Iris pigment epithelial cell (primary cell): ENCODE measurements at regions not wholly inside any gene's neighbourhood (a gene's known extent, or its start where the extent isn't known, plus 50 kb on each side); places are given as distances from the start of the nearest gene placed in this dataset.
"Not testable (repeated sequence)": the region's sequence is repeated elsewhere in the genome, so short reads cannot be mapped to it uniquely, and the experiment has no call there.

Source experiments
- DNase-seq: peaks from one replicate; pipeline ENCODE4 v3.0.0-alpha.2; 2011; ENCODE audit warnings: low read depth

DNA sequence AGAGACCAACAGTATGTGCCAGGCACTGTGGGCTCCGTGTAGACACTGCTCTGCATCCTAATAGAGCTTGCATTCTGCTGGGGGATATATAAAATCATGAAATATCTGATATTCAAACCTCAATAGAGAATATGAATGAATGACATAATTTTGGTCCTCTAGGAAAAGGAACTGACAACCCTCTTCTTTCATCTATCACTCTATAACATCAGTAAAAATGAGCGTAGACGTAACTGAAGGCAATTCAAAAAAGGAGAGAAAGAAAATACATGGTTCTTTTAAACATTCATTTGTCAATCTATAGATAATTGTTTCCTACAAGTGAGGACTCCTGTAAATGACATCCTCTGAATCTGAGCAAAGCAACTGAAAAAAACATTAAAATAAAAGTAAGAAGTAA is 607.4 kb upstream of the LRRN3 start:
- DNase-seq, result no peak

DNA sequence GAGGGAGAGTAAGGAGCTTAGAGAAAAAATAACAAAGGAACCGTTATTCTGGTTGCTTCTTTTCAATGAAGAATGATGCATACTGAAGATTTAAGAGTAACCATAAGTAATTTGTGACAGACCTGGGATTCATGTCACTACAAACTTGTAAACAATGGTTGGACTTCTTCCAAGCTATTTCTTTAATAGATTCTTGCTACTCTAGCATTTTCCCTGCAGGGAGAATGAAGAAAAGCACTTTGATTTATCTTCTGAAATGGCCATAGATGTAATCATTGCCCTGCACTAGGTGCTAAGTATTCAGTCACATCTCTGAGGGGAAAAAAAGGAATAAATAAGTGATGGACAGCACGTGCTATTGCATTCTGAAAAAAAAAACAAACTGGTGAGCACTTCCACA is 606.6 kb upstream of the LRRN3 start:
- DNase-seq, result no peak

DNA sequence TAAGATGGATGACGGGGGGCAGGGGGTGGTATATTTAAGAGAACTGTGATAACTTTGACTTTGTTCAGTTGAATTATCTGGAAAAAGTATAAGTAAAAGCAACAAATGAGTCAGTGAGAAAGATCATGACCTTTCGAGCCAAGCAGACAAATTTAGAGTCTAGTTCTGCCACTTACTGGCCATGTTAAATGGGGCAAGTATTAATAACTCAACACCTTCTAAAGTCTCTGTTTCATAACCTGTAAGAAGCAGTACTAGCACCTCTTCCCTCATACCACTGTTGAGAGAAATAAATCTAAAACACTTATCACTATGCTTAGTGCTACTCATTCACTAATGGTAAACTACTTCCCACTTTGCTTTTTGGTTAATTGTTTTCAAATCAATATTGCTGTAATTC is 604.4 kb upstream of the LRRN3 start:
- DNase-seq, result no peak

DNA sequence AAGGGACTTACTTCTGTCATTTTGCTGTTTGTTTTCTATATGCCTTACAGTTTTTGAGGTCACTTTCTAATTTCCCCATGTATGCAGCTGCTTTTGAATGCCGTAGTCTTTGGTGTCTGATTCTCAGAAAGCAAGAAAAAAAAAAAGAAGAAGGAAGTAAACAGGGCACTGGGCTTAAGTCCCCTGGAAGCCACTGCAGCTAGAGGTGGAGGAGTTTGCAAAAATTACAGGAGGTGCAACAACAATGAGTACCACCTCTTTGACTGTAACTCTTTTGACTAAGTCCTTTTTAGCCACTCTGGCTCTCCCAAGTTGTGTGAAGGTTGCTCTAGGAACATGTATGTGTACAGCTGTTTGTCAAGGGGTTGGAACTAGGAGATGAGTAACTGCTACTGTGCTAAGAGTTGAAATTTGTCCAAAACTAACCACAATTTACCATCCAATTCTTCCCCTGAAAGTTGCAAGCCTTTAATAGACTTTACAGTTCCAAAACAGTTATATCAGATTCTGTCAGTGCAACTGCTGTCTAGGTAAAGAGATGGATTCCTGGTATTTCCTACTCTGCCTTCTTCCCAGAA is 588.0 kb upstream of the LRRN3 start:
- DNase-seq, result peak; percentile 62

DNA sequence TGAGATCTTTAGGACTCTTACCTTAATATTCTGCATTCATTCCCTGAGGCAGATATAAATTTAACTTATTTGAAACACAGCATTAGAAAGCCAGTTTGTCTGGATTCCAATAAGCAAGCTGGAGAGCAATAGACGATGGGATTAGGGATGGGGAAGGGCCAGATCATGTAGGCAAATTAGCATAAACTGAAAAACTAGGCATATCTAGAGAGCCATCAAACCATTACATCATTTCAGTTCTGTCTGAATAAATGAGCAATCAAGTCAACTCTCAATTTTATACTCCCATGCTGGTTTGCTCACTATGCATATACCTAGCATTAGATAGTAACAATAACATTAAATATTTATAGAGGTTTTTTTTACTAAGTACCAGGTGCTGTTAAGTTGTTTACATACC is 583.6 kb upstream of the LRRN3 start:
- DNase-seq, result no peak

DNA sequence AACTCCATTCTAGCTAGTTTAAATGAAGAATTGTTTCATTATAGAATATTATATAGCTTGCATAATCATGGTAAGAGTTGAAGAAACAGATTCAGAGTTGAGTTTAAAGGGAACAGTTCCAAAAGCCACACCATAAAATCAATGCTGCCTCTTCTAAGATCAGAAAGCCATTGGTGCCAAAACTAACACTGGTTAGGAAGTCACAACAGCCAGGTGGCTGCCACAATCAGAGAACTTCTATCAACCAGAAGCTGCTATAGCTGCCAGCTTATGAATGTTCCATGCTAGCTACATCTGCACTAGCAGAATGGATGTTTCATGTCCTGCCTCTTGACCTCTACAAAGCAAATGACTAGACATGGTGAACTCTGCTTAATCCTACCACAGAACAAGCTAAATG is 583.1 kb upstream of the LRRN3 start:
- DNase-seq, result no peak

DNA sequence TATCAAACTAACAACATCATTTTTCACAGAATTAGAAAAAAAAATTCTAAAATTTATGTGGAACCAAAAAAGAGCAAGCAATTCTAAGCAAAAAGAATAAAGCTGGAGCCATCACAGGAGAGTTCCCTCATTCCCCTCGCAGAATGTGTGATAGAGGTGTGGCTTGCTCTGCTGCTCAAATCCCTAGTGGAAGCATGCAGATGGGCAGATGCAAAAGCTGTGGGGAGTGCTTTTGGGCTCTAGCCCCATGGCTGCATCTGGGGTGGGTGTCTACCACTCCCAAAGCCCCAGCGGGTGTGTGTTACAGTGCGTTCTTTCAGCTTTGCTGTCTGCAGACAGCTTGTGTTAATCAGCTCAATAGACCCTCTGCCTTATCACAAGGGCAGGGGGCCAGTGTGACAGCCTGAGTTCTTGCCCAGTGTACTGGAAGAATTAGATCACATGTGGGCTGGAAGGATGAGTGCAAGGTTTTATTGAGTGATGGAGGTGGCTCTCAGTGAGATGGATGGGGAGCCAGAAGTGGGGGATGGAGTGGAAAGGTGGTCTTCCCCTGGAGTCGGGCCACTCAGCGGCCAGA is 575.9 kb upstream of the LRRN3 start:
- DNase-seq, result not testable (repeated sequence)

DNA sequence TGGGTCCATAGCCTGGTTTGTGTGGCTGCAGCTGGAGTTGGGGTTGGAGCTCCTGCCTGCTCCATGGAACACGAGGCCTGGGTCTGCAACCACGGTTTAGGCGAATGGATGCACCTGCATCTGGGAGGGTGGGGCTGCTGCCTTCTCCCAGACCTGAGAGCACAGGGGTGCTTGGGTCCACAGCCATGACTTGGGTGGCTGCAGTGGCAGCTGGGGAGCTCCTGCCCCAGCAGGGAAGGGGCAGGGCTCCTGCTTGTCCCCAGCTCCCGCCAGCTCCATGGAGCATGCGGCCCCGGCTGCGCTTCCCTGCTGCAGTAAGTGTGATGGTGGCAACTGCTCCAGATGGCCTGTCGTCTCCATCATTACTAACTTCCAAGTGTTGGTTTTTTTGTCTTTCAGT is 571.1 kb upstream of the LRRN3 start:
- no peak for DNase-seq

DNA sequence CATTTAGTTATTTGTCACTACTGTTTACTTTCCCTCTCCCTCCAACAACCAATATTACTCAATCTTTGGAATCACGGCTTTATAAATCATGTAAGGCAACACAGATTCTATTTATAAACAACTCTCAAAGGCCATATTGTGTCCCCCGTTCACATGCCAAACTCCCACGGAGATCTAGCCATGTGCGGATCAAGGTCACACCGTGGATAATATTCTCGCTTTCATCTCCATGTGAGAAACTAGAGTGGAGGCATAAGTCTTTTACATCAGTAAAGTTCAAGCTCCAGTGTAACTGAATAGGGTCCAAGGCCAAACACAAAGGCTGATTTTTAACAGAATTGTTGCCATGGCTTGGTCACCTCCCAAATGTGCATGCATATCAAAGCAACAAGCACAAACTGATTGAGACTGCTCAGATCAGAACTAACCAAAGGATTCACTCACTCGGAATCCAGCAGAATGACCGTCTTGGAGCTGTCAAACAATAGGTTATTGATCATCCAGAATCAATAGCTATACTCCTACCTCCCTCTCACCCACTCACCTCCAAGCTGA is 569.5 kb upstream of the LRRN3 start:
- no peak for DNase-seq

DNA sequence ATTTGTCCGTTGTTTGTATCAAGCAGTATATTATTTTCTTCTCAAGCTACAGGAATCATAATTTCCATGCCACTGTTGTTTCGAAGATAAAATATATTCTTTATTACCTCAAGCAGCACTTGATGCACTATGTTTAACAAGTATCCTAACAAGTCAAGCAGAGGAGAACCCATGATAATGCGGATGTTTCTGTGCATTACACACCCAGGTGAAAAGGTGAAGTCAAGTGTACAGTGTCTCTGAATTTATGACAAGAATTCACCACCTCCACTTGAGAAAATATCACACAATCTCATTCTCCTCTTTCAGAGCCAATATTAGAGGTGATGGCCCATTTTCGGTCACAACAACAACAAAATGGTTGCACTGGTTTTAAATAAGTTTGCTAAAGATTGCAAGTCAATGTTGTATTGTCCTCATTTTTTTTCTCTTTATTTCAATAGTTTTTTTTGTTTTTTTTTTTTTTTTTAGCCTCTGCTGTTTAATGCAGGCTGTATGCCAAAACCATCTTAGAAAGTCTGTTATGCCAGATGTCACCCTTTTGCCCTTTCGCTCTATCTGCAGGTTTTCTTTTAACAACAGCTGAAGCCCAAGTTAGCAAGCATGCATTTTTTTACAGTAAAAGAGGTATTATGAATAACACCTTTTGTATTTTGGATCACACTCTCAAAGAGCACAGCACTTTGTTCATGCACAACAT is 568.7 kb upstream of the LRRN3 start:
- no peak for DNase-seq

DNA sequence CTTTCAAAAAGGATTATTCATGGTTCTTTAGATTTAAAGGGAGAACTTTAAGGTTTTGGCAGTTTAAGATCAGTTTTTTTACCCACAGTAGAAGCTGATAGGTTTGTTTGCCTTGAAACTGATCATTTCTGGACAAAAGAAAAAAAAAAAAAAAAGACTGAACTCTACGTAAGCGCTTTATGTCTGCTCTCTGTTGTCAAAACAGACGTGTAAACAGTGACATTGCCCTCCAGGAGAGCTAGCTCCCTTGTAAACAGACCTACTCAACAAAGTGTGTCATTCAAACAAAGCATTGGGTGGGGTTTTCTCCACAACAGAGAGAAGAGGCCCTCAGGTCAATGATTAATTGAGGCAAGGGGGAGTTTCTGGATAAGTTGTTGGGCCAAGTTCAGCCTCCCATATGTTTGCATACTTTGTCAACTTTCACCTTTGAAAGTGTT is 568.1 kb upstream of the LRRN3 start:
- peak; percentile 4 for DNase-seq

DNA sequence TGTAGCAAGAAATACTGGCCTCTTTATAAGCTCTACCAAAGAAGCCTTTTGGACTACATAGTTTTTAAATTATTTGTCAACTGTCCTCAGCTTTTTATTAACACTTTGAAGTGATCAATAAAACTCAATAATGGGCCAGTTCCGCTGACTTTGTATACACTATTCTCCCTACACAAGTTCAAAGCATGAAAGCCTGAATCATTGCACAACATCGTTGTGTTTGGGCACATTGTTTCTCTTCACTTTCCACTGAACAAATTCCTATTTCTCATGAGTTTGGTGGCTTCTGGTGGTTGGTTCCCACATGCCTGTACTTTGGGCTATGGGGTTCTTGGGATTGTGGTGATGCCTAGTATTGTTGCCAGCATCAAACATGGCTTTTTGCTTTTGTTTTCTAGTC is 561.8 kb upstream of the LRRN3 start:
- DNase-seq, result no peak

DNA sequence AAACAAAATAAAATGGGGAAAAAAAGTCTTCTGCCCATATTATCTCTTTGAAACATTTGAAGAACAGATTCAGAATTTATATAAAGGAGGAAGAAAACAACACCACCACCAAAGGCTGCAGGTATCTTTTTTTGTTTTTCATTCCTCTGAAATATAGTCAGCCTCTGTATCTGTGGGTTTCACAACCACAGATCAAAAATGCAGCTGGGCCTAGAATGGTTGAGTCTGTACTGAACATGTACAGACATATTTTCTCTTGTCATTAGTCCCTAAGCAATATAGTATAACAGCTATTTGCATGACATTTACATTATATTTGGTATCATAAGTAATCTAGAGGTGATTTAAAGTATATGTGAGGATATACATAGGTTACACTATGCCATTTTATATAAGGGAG is 559.7 kb upstream of the LRRN3 start:
- peak; percentile 53 for DNase-seq

DNA sequence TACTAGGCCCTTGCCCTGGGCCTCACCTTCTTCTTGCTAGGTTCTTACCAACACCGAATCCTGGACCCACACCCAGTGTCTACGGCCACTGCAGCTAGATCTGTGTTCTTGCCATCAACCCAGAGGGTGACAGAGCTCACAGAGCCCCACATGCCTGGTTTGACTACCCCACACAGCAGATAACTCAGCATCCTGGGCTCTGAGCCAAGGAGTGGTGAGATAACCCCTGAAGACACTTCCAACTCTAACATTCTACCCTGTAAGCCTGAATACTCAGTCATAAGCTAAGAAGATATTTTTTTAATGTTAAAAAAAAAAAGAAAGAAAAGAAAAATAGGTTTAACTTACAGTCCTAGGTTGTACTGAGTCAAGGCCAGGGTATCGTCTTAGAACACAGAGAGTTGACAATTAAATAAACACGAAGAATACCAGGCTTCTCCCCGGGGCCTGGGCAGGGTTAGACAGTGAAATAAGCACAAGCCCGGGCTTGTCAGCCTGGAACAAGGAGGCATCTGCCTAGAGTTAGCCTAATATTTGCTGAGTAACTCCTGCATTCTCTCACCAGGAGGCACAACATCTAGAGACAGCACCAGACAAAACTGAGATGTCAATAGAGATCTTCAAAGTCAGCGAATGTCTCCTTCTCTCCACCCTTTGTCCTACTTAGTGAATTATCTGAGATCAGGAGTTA is 556.5 kb upstream of the LRRN3 start:
- peak; percentile 63 for DNase-seq

DNA sequence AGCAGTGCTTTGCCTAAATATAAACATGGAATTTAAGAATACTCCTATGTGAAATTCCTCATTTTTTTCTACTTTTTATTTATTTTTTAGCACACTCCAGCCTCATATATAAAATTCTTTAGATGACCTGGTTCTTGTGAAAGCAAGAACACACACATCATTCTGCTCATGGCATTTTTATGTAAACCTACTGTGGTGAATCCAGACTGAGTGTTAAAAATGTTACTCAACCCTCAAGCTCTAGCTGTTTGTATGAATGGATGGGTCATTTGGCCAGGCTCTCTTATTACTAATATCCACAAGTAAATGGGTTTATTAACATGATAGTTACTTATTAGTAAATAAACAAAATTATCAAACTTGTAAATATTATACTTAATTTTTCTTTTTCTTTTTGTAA is 551.7 kb upstream of the LRRN3 start:
- peak; percentile 77 for DNase-seq

DNA sequence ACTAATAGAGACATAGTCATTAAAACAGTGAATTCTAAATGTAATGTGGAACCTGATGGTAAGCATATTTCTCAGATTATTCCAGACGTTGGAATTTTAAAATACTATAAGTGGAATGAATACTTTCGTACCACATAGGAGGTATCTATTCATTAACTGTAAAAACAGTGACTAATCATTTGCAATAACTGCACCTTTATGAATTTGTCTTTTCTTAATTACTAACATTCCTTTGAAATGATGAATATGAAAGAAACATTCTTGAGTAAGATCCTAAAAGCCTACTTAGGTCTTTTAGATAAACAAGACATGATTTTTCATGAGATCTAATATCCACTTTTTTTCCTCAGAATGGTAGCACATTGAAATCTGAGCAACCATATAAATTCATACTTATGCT is 549.0 kb upstream of the LRRN3 start:
- peak; percentile 39 for DNase-seq

DNA sequence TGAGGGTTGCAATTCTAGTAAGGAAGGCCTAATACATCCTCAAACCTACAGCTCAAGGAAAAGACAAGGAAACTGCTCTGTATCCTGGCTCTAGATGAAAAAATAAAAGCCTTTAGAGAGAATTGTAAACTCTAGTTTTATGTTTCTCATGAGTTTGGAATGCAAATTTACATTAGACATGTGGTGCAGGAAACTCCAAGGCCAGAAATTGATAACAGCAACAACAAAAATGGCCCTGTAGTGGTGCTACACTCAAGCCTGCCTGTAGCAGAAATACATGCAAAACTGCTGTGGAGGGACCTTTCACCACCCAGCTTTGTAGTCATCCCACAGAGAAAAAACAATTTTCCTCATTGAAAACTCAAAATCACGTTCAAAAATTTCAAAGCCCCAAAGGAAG is 546.7 kb upstream of the LRRN3 start:
- peak; percentile 47 for DNase-seq

DNA sequence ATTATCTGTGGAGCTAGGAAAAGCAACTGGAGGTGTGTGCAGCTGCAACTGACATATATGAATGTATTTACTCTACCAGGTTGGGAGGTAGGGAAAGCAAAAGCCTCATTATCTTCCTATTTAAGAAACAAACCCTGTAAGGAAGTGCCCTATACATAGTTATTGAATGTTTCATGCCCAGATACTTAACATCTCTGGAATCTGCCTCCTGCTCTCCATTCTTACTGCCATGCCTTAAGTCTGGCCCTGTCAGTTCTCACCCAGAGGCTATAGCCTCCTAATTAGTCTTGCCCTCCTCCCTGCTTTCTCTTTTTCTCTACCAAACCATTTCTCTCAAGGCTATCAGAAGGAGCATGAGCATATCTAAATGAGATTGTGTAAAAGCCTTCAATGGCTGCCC is 542.6 kb upstream of the LRRN3 start:
- DNase-seq, result no peak

DNA sequence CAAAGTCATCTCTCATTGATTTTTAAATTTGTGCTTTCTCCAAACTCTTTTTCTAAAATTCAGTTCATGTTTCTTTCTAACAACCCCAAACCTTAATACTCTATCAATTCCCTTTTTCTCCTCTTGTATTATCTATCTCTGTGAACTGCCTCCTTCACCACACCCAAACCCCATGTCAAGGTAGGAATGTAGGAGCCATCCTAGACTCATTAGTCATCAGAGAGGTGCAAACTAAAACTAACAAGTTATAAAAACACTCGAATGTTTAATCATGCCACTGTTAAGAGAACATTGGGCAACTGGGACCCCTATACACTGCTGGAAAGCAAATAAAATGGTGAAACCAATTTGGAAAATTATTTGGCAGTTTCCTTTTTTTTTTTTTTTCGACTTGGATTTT is 533.8 kb upstream of the LRRN3 start:
- DNase-seq, result no peak

DNA sequence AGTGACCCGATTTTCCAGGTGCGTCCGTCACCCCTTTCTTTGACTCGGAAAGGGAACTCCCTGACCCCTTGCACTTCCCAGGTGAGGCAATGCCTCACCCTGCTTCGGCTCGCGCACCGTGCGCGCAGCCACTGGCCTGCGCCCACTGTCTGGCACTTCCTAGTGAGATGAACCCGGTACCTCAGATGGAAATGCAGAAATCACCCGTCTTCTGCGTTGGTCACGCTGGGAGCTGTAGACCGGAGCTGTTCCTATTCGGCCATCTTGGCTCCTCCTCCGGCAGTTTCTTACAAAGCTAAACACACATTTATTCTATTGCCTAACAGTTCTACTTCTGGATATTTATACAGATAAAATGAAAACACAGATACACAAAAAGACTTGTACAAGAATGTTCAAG is 527.6 kb upstream of the LRRN3 start:
- not testable (repeated sequence) for DNase-seq

DNA sequence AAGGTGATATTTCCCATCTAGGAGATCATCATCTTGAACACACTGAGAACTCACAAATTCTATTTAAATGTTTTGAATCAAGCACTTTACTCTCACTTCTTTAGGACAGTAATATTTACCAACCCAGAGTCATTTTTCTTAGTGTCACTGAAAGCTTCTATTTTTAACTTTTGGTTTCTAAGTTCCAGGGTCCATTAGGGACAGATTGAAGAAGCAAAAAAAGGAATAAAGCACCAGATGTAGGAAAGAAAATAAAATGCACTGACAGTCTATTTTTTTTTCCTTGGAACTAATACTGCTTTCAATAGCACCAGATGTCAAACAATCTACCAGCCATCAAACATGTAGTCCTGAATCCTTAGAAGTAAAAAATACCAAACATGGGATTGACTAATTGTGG is 526.7 kb upstream of the LRRN3 start:
- DNase-seq, result no peak

DNA sequence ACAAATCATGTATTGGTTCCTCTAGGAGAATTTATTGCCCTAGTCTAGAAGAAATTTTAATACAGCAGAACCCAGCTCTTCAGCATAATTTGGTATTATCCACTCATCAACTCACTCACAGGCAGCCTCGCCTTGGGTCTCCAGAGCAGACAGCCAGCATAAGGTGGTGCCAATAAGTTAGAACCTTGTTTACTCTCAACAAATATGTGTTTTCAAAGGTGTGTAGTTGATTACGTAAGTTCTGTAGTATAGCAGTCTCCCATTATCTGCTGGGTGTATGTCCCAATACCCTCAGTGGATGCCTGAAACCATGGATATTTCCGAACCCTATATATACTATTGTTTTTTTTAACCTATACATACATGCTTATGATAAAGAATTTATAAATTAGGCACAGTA is 522.5 kb upstream of the LRRN3 start:
- no peak for DNase-seq

DNA sequence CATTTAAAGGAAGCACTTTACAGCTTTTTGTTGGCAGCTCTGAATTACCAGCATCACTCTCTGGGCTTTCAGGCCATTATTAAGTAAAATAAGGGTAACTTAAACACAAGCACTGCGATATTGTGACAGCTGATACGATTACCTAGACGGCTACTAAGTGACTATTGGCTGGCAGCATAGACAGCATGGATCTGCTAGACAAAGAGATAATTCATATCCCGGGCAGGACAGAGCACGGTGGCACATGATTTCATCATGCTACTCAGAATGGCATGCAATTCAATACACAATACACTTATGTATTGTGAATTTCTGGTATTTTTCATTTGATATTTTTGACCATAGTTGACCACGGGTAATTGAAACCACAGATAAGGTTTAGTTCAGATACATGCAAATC is 522.0 kb upstream of the LRRN3 start:
- DNase-seq, result no peak
